A549 (cell line): ENCODE measurements at regions not wholly inside any gene's neighbourhood (a gene's known extent, or its start where the extent isn't known, plus 50 kb on each side); places are given as distances from the start of the nearest gene placed in this dataset.

Source experiments
- CTCF ChIP-seq: fragments of >200 bp; sonication (Bioruptor Twin); formaldehyde crosslinking; IDR thresholded peaks from 3 replicates; pipeline ENCODE4 v1.5.1; 2016
- MAX ChIP-seq: IDR thresholded peaks from 2 replicates; pipeline ENCODE4 v1.6.1; 2012
- POLR2A ChIP-seq: IDR thresholded peaks from 2 replicates; pipeline ENCODE4 v1.6.1; 2012; ENCODE audit warnings: mild to moderate bottlenecking, low read length
- SMC3 ChIP-seq: fragments of >200 bp; sonication (Bioruptor Twin); formaldehyde crosslinking; IDR thresholded peaks from 3 replicates; pipeline ENCODE4 v1.6.1; 2018; ENCODE audit warnings: inconsistent platforms

GRCh38 chr5:57772512-57772911, 289.9 kb upstream of the ACTBL2 start:
- TF ChIP-seq CTCF = no peak
- TF ChIP-seq POLR2A = no peak
- no peak for TF ChIP-seq MAX
- TF ChIP-seq SMC3 = no peak
